HepG2 (cell line): ENCODE measurements at regions not wholly inside any gene's neighbourhood (a gene's known extent, or its start where the extent isn't known, plus 50 kb on each side); places are given as distances from the start of the nearest gene placed in this dataset.

Source experiments
- ATAC-seq: fragments of 200-7000 bp; cut with Tn5 transposase; 3 replicates; pipeline ENCODE4 v1.9.1; 2020; ENCODE audit warnings: mild to moderate bottlenecking, moderate library complexity
- BruUV-seq: library from RNA; stranded (reverse); fragments of 400-500 nt; replicated peaks from 2 replicates; lab custom pipeline; 2021; lab: Mats Ljungman, UMichigan
- CTCF ChIA-PET: fragments of 300-600 bp; formaldehyde crosslinking; extraction: SDS; loops from one replicate; lab custom pipeline; 2021; ENCODE audit warnings: low total read pairs, inconsistent platforms, low intra/inter-chr PET ratio; lab: Yijun Ruan, JAX
- POLR2A ChIA-PET: fragments of 350-600 bp; sonication (Branson Sonifier 250); formaldehyde crosslinking; loops from one replicate; lab custom pipeline; 2020; ENCODE audit warnings: antibody characterized with exemption, inconsistent platforms; lab: Yijun Ruan, JAX
- DNase-seq: peaks from one replicate; pipeline ENCODE4 v3.0.0-alpha.2; 2015; ENCODE audit warnings: low spot score
- FAIRE-seq: peaks from 3 replicates; lab custom pipeline; 2011; peaks lifted over from hg19 to GRCh38; lab: Jason Lieb, UNC
- H2AFZ ChIP-seq: one replicate; pipeline ENCODE4 v1.6.1; 2011; ENCODE audit warnings: low read length, inconsistent platforms
- H3K27ac ChIP-seq: fragments of 300-600 bp; 3 replicates; pipeline ENCODE4 v1.8.0; 2011; ENCODE audit warnings: mixed run types, mild to moderate bottlenecking, mixed read lengths, low read length, inconsistent platforms; ENCODE audit not compliant: insufficient read depth; ENCODE audit errors: extremely low read length
- H3K27me3 ChIP-seq, 2 experiments: fragments of 200-600 bp in 1 of 2; 2 replicates in 1 of 2; 3 replicates in 1 of 2; pipeline versions ENCODE4 v1.6.0 to v1.8.0; 2011; ENCODE audit warnings: low read length in 2 of 2, mild to moderate bottlenecking in 2 of 2, moderate library complexity in 2 of 2, inconsistent platforms in 1 of 2; ENCODE audit not compliant: insufficient read depth in 2 of 2, control insufficient read depth in 1 of 2
- H3K36me3 ChIP-seq, 2 experiments: fragments of 200-600 bp in 1 of 2; replicated peaks in 1 of 2; 2 replicates in 1 of 2; 3 replicates in 1 of 2; pipeline versions ENCODE4 v1.5.1 to v1.8.0; 2011; ENCODE audit warnings: low read length in 2 of 2, inconsistent platforms in 1 of 2; ENCODE audit not compliant: insufficient read depth in 2 of 2, control insufficient read depth in 1 of 2
- H3K4me1 ChIP-seq: 2 replicates; pipeline ENCODE4 v1.5.1; 2012; ENCODE audit warnings: low read length, inconsistent platforms; ENCODE audit not compliant: insufficient read depth
- H3K4me2 ChIP-seq: 2 replicates; pipeline ENCODE4 v1.6.0; 2011; ENCODE audit warnings: low read depth, low read length, inconsistent platforms
- H3K4me3 ChIP-seq, 3 experiments: fragments of 200-600 bp in 1 of 3; sonication (generic), shearing (Covaris generic) in 1 of 3; replicated peaks in 1 of 3; 2 replicates each; pipeline ENCODE4 v1.5.1; 2011 to 2016; ENCODE audit warnings: low read length in 3 of 3, inconsistent platforms in 2 of 3, low read depth in 2 of 3, mild to moderate bottlenecking in 2 of 3, control low read depth in 1 of 3, mixed read lengths in 1 of 3; ENCODE audit not compliant: insufficient read depth in 1 of 3
- H3K79me2 ChIP-seq: one replicate; pipeline ENCODE4 v1.6.1; 2011; ENCODE audit warnings: low read length, inconsistent platforms; ENCODE audit not compliant: insufficient read depth
- H3K9ac ChIP-seq: 2 replicates; pipeline ENCODE4 v1.6.0; 2011; ENCODE audit warnings: mild to moderate bottlenecking, low read depth, low read length, inconsistent platforms; ENCODE audit not compliant: insufficient read depth
- H3K9me3 ChIP-seq: 2 replicates; pipeline ENCODE4 v1.5.1; 2012; ENCODE audit warnings: mild to moderate bottlenecking, low read length
- H4K20me1 ChIP-seq: 2 replicates; pipeline ENCODE4 v1.6.0; 2011; ENCODE audit warnings: inconsistent platforms, mild to moderate bottlenecking, low read length, moderate library complexity; ENCODE audit not compliant: insufficient read depth
- ARNTL ChIP-seq: sonication (generic); formaldehyde crosslinking; IDR thresholded peaks from 2 replicates; pipeline ENCODE4 v1.4.0; 2020; ENCODE audit warnings: mild to moderate bottlenecking, missing genetic modification reagents
- FIP1L1 ChIP-seq: fragments of 200-400 bp; formaldehyde crosslinking; IDR thresholded peaks from 2 replicates; pipeline ENCODE4 v1.6.1; 2018; ENCODE audit warnings: low read depth, mild to moderate bottlenecking, low read length, moderate library complexity, borderline replicate concordance; ENCODE audit not compliant: insufficient read depth
- FOXP4 ChIP-seq: sonication (generic); formaldehyde crosslinking; IDR thresholded peaks from 2 replicates; pipeline ENCODE4 v1.4.0; 2020; ENCODE audit warnings: missing genetic modification reagents
- IRX3 ChIP-seq: sonication (generic); formaldehyde crosslinking; IDR thresholded peaks from 2 replicates; pipeline ENCODE4 v1.8.1; 2023; ENCODE audit warnings: mild to moderate bottlenecking, low read depth, missing genetic modification reagents, borderline replicate concordance
- KMT2A ChIP-seq: sonication (generic); formaldehyde crosslinking; IDR thresholded peaks from 2 replicates; pipeline ENCODE4 v1.4.0; 2020; ENCODE audit warnings: missing genetic modification reagents
- MEF2D ChIP-seq: sonication (generic); formaldehyde crosslinking; IDR thresholded peaks from 2 replicates; pipeline ENCODE4 v1.5.1; 2020; ENCODE audit warnings: mild to moderate bottlenecking, missing genetic modification reagents
- NR1H2 ChIP-seq: sonication (generic); formaldehyde crosslinking; IDR thresholded peaks from 2 replicates; pipeline ENCODE4 v1.8.1; 2022; ENCODE audit warnings: low read depth, missing genetic modification reagents, borderline replicate concordance
- SOX13 ChIP-seq, 3 experiments: fragments of 450-650 bp in 1 of 3; sonication (generic) in 1 of 3; formaldehyde crosslinking in 1 of 3; IDR thresholded peaks in 2 of 3; conservative IDR thresholded peaks in 1 of 3; 2 replicates each; pipeline versions ENCODE4 v1.5.0 to v1.6.1; 2016 to 2020; ENCODE audit warnings: antibody characterized with exemption in 1 of 3, mild to moderate bottlenecking in 1 of 3, missing compliant biosample characterization in 1 of 3, missing genetic modification reagents in 1 of 3, moderate library complexity in 1 of 3
- WGBS: methylation state at CpG from one replicate; pipeline ENCODE4 v1.1.6; 2017; ENCODE audit warnings: low lambda C conversion rate; 5-methylcytosine and 5-hydroxymethylcytosine counted together
- in situ Hi-C: cut with HindIII; loops from 2 replicates; pipeline ENCODE4 v1.10.0; 2017; ENCODE audit warnings: low pct_unique_long_range_greater_than_20kb; ENCODE audit not compliant: extremely low pct_ligation_motif_present
- intact Hi-C: fragments of 100-400 bp; cut with micrococcal nuclease; formaldehyde crosslinking; loops from one replicate; pipeline ENCODE4 v1.10.0; 2022; ENCODE audit not compliant: unreplicated experiment
- TF ChIP-seq, protein P1 (sequence below): sonication (generic); formaldehyde crosslinking; IDR thresholded peaks from one replicate; pipeline ENCODE4 v1.5.1; 2020; ENCODE audit warnings: mild to moderate bottlenecking, missing genetic modification reagents; ENCODE audit errors: not compliant biosample characterization
- TF ChIP-seq, protein P2 (sequence below): sonication (generic); formaldehyde crosslinking; IDR thresholded peaks from 2 replicates; pipeline ENCODE4 v1.5.1; 2020; ENCODE audit warnings: mild to moderate bottlenecking, moderate library complexity, missing genetic modification reagents
- TF ChIP-seq, protein P3 (sequence below): sonication (generic); formaldehyde crosslinking; IDR thresholded peaks from 2 replicates; pipeline ENCODE4 v1.4.0; 2020; ENCODE audit warnings: mild to moderate bottlenecking, missing genetic modification reagents

- no peak overlapping the region for H3K27ac ChIP-seq
- H2AFZ ChIP-seq: no peak overlapping the region
- peaks cover 8 to 31% of the 10 kb centered on the region in 2 experiments; a peak in 3 of 5 replicates for H3K27me3 ChIP-seq
- no peak for FAIRE-seq
- no peaks in the 10 kb centered on the region for H3K36me3 ChIP-seq
- no peaks in the 10 kb centered on the region for H4K20me1 ChIP-seq
- H3K4me2 ChIP-seq: no peak overlapping the region
- no peaks in the 10 kb centered on the region for H3K9me3 ChIP-seq
- CTCF ChIA-PET: no interaction called here
- H3K4me3 ChIP-seq: no peak overlapping the region
- no peaks in the 10 kb centered on the region for H3K4me1 ChIP-seq
- in situ Hi-C loops: no loop called here
- intact Hi-C loops: no loop called here
- no TSS peak for BruUV-seq
- DNase-seq: no peak
- POLR2A ChIA-PET: no interaction called here
- H3K9ac ChIP-seq: no peak overlapping the region
- H3K79me2 ChIP-seq: no peaks in the 10 kb centered on the region
- no CpG with 5 or more reads among the region's 8 CpGs for WGBS
- no peak for ATAC-seq
- TF ChIP-seq KMT2A (no peak), IRX3 (CRISPR knock-in tag) (no peak), NR1H2 (CRISPR knock-in tag) (no peak), ARNTL (CRISPR knock-in tag) (no peak), MEF2D (CRISPR knock-in tag) (no peak), SOX13 (IDR thresholded peaks at IDR 0.05) (no peak), SOX13 (CRISPR knock-in tag; conservative IDR thresholded peaks at IDR 0.05 in 1 of 2, IDR thresholded peaks at IDR 0.05 in 1 of 2) (no peak), FIP1L1 (no peak), FOXP4 (CRISPR knock-in tag) (no peak)
- TF ChIP-seq, protein P1, sequence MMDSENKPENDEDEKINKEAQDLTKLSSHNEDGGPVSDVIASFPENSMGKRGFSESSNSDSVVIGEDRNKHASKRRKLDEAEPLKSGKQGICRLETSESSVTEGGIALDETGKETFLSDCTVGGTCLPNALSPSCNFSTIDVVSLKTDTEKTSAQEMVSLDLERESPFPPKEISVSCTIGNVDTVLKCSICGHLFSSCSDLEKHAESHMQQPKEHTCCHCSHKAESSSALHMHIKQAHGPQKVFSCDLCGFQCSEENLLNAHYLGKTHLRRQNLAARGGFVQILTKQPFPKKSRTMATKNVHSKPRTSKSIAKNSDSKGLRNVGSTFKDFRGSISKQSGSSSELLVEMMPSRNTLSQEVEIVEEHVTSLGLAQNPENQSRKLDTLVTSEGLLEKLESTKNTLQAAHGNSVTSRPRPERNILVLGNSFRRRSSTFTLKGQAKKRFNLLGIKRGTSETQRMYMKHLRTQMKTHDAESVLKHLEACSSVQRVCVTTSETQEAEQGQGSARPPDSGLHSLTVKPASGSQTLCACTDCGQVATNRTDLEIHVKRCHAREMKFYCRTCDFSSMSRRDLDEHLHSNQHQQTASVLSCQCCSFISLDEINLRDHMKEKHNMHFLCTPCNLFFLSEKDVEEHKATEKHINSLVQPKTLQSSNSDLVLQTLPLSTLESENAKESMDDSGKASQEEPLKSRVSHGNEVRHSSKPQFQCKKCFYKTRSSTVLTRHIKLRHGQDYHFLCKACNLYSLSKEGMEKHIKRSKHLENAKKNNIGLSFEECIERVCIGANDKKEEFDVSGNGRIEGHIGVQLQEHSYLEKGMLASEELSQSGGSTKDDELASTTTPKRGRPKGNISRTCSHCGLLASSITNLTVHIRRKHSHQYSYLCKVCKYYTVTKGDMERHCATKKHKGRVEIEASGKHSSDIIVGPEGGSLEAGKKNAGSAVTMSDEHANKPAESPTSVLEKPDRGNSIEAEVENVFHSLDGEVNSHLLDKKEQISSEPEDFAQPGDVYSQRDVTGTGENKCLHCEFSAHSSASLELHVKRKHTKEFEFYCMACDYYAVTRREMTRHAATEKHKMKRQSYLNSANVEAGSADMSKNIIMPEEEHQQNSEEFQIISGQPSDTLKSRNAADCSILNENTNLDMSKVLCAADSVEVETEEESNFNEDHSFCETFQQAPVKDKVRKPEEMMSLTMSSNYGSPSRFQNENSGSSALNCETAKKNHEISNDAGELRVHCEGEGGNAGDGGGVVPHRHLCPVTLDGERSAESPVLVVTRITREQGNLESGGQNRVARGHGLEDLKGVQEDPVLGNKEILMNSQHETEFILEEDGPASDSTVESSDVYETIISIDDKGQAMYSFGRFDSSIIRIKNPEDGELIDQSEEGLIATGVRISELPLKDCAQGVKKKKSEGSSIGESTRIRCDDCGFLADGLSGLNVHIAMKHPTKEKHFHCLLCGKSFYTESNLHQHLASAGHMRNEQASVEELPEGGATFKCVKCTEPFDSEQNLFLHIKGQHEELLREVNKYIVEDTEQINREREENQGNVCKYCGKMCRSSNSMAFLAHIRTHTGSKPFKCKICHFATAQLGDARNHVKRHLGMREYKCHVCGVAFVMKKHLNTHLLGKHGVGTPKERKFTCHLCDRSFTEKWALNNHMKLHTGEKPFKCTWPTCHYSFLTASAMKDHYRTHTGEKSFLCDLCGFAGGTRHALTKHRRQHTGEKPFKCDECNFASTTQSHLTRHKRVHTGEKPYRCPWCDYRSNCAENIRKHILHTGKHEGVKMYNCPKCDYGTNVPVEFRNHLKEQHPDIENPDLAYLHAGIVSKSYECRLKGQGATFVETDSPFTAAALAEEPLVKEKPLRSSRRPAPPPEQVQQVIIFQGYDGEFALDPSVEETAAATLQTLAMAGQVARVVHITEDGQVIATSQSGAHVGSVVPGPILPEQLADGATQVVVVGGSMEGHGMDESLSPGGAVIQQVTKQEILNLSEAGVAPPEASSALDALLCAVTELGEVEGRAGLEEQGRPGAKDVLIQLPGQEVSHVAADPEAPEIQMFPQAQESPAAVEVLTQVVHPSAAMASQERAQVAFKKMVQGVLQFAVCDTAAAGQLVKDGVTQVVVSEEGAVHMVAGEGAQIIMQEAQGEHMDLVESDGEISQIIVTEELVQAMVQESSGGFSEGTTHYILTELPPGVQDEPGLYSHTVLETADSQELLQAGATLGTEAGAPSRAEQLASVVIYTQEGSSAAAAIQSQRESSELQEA: no peak
- TF ChIP-seq, protein P2, sequence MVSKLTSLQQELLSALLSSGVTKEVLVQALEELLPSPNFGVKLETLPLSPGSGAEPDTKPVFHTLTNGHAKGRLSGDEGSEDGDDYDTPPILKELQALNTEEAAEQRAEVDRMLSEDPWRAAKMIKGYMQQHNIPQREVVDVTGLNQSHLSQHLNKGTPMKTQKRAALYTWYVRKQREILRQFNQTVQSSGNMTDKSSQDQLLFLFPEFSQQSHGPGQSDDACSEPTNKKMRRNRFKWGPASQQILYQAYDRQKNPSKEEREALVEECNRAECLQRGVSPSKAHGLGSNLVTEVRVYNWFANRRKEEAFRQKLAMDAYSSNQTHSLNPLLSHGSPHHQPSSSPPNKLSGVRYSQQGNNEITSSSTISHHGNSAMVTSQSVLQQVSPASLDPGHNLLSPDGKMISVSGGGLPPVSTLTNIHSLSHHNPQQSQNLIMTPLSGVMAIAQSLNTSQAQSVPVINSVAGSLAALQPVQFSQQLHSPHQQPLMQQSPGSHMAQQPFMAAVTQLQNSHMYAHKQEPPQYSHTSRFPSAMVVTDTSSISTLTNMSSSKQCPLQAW (CRISPR knock-in tag): no peak
- TF ChIP-seq, protein P3, sequence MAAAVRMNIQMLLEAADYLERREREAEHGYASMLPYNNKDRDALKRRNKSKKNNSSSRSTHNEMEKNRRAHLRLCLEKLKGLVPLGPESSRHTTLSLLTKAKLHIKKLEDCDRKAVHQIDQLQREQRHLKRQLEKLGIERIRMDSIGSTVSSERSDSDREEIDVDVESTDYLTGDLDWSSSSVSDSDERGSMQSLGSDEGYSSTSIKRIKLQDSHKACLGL (CRISPR knock-in tag): no peak
Observed at GRCh38 chr7:57071-57470, 135.3 kb upstream of the FAM20C start.
